H1 (cell line): ENCODE measurements at regions not wholly inside any gene's neighbourhood (a gene's known extent, or its start where the extent isn't known, plus 50 kb on each side); places are given as distances from the start of the nearest gene placed in this dataset.

ENCODE experiments used
- CTCF ChIA-PET: fragments of 300-600 bp; sonication (Branson Sonifier 250); formaldehyde crosslinking; loops from one replicate; lab custom pipeline; 2021; ENCODE audit not compliant: partially characterized antibody; lab: Charles Lee
- POLR2A ChIA-PET: fragments of 300-600 bp; sonication (Branson Sonifier 250); formaldehyde crosslinking; loops from one replicate; lab custom pipeline; 2021; ENCODE audit warnings: inconsistent platforms; ENCODE audit not compliant: partially characterized antibody; lab: Charles Lee
- DNase-seq, 2 experiments: peaks; one replicate each; pipeline versions ENCODE4 v3.0.0 to v3.0.0-alpha.2; 2010 to 2022; ENCODE audit warnings: low spot score in 2 of 2, low read depth in 1 of 2, mixed read lengths in 1 of 2
- FAIRE-seq: peaks from 2 replicates; lab custom pipeline; 2011; peaks lifted over from hg19 to GRCh38; lab: Jason Lieb, UNC
- H2AFZ ChIP-seq: 2 replicates; pipeline ENCODE4 v1.8.1; 2012; ENCODE audit warnings: low read length, inconsistent platforms
- H2AK5ac ChIP-seq: 2 replicates; pipeline ENCODE4 v1.6.1; 2013; ENCODE audit warnings: low read depth, low read length
- H2BK120ac ChIP-seq: replicated peaks from 2 replicates; pipeline ENCODE3; 2013; ENCODE audit warnings: low read depth, low read length, inconsistent platforms
- H2BK12ac ChIP-seq: 2 replicates; pipeline ENCODE4 v1.6.1; 2013; ENCODE audit warnings: low read depth, low read length
- H2BK15ac ChIP-seq: 2 replicates; pipeline ENCODE4 v1.6.1; 2013; ENCODE audit warnings: low read length
- H2BK20ac ChIP-seq: 2 replicates; pipeline ENCODE4 v1.6.1; 2013; ENCODE audit warnings: low read length
- H2BK5ac ChIP-seq: 2 replicates; pipeline ENCODE4 v1.6.1; 2013; ENCODE audit warnings: low read depth, low read length
- H3K14ac ChIP-seq: 2 replicates; pipeline ENCODE4 v1.6.1; 2013; ENCODE audit warnings: inconsistent platforms; ENCODE audit not compliant: insufficient read length
- H3K18ac ChIP-seq: 2 replicates; pipeline ENCODE4 v1.6.1; 2013; ENCODE audit warnings: low read length; ENCODE audit errors: extremely low read depth
- H3K23ac ChIP-seq: 2 replicates; pipeline ENCODE4 v1.6.1; 2013; ENCODE audit warnings: inconsistent platforms; ENCODE audit not compliant: insufficient read length
- H3K23me2 ChIP-seq: 2 replicates; pipeline ENCODE4 v1.6.1; 2013; ENCODE audit warnings: low read depth, low read length
- H3K27ac ChIP-seq: 2 replicates; pipeline ENCODE4 v1.6.1; 2011; ENCODE audit warnings: low read depth, low read length, inconsistent platforms
- H3K27me3 ChIP-seq, 4 experiments: replicated peaks in 1 of 4; 1 replicate in 1 of 4; 2 replicates in 3 of 4; pipeline versions ENCODE4 v1.6.1 to v1.8.1; 2011 to 2013; ENCODE audit warnings: low read length in 3 of 4, mild to moderate bottlenecking in 3 of 4, inconsistent platforms in 2 of 4, mixed read lengths in 2 of 4, moderate library complexity in 1 of 4; ENCODE audit not compliant: control insufficient read depth in 3 of 4, insufficient read depth in 3 of 4; ENCODE audit errors: extremely low read depth in 1 of 4
- H3K36me3 ChIP-seq, 4 experiments: 2 replicates each; pipeline versions ENCODE4 v1.6.1 to v1.8.1; 2011 to 2013; ENCODE audit warnings: mild to moderate bottlenecking in 4 of 4, low read length in 3 of 4, moderate library complexity in 2 of 4, control low read depth in 1 of 4, inconsistent platforms in 1 of 4; ENCODE audit not compliant: insufficient read depth in 4 of 4, control insufficient read depth in 2 of 4
- H3K4ac ChIP-seq: replicated peaks from 2 replicates; pipeline ENCODE3; 2013; ENCODE audit warnings: low read length, low read depth, mixed read lengths, inconsistent platforms; ENCODE audit not compliant: insufficient read length
- H3K4me1 ChIP-seq, 4 experiments: replicated peaks in 1 of 4; 1 replicate in 1 of 4; 2 replicates in 3 of 4; pipeline versions ENCODE4 v1.6.1 to v1.8.1; 2011 to 2013; ENCODE audit warnings: low read length in 3 of 4, inconsistent platforms in 2 of 4, mixed read lengths in 1 of 4; ENCODE audit not compliant: insufficient read depth in 4 of 4, control insufficient read depth in 3 of 4
- H3K4me2 ChIP-seq, 2 experiments: 2 replicates each; pipeline versions ENCODE4 v1.6.1 to v1.8.1; 2011 to 2013; ENCODE audit warnings: low read depth in 2 of 2, low read length in 2 of 2, control low read depth in 1 of 2, inconsistent platforms in 1 of 2, mild to moderate bottlenecking in 1 of 2; ENCODE audit not compliant: insufficient read depth in 1 of 2
- H3K4me3 ChIP-seq, 4 experiments: fragments of 200-600, 300-600 bp in 1 of 4; sonication (generic), shearing (Covaris generic), sonication (Bioruptor Twin) in 1 of 4; 2 replicates each; pipeline versions ENCODE4 v1.5.1 to v1.8.1; 2011 to 2016; ENCODE audit warnings: low read length in 4 of 4, low read depth in 3 of 4, control low read depth in 2 of 4, inconsistent platforms in 2 of 4, mild to moderate bottlenecking in 2 of 4, mixed read lengths in 1 of 4, moderate library complexity in 1 of 4; ENCODE audit not compliant: insufficient read depth in 2 of 4; ENCODE audit errors: extremely low read depth in 1 of 4
- H3K56ac ChIP-seq: replicated peaks from 2 replicates; pipeline ENCODE3; 2013; ENCODE audit warnings: low read depth, mild to moderate bottlenecking, mixed read lengths, low read length, inconsistent platforms; ENCODE audit not compliant: insufficient read length
- H3K79me1 ChIP-seq: 2 replicates; pipeline ENCODE4 v1.6.1; 2013; ENCODE audit warnings: low read depth, low read length, control low read depth
- H3K79me2 ChIP-seq, 2 experiments: 2 replicates each; pipeline versions ENCODE4 v1.6.1 to v1.8.1; 2012 to 2013; ENCODE audit warnings: low read length in 2 of 2, mild to moderate bottlenecking in 2 of 2, inconsistent platforms in 1 of 2; ENCODE audit not compliant: insufficient read depth in 2 of 2, control insufficient read depth in 1 of 2
- H3K9ac ChIP-seq, 4 experiments: replicated peaks in 1 of 4; 1 replicate in 1 of 4; 2 replicates in 3 of 4; pipeline versions ENCODE4 v1.6.1 to v1.8.1; 2011 to 2013; ENCODE audit warnings: low read depth in 3 of 4, low read length in 3 of 4, control low read depth in 2 of 4, mild to moderate bottlenecking in 2 of 4, moderate library complexity in 2 of 4, inconsistent platforms in 1 of 4; ENCODE audit errors: extremely low read depth in 1 of 4
- H3K9me3 ChIP-seq, 2 experiments: 2 replicates each; pipeline versions ENCODE4 v1.6.1 to v1.8.1; 2012 to 2013; ENCODE audit warnings: mild to moderate bottlenecking in 2 of 2, moderate library complexity in 2 of 2, control low read depth in 1 of 2, inconsistent platforms in 1 of 2, low read depth in 1 of 2, low read length in 1 of 2, mixed read lengths in 1 of 2; ENCODE audit not compliant: insufficient read depth in 2 of 2
- H4K20me1 ChIP-seq, 2 experiments: replicated peaks in 1 of 2; 2 replicates each; pipeline versions ENCODE3 to v1.8.1; 2011 to 2013; ENCODE audit warnings: inconsistent platforms in 2 of 2, low read length in 2 of 2, mild to moderate bottlenecking in 1 of 2; ENCODE audit not compliant: insufficient read depth in 2 of 2, control insufficient read depth in 1 of 2
- H4K5ac ChIP-seq: 2 replicates; pipeline ENCODE4 v1.6.1; 2013; ENCODE audit warnings: low read length, low read depth, mixed read lengths, inconsistent platforms; ENCODE audit not compliant: insufficient read length
- H4K8ac ChIP-seq: 2 replicates; pipeline ENCODE4 v1.8.0; 2013; ENCODE audit warnings: mild to moderate bottlenecking, moderate library complexity, low read length, inconsistent platforms; ENCODE audit not compliant: insufficient read depth; ENCODE audit errors: extremely low read depth
- H4K91ac ChIP-seq: replicated peaks from 2 replicates; pipeline ENCODE3; 2013; ENCODE audit warnings: low read length, mixed read lengths, inconsistent platforms; ENCODE audit not compliant: insufficient read length
- EGR1 ChIP-seq: IDR thresholded peaks from 2 replicates; pipeline ENCODE4 v1.6.1; 2011; ENCODE audit warnings: low read depth, low read length, borderline replicate concordance
- KDM1A ChIP-seq: fragments of 200-600, 300-600 bp; sonication (generic); IDR thresholded peaks from 2 replicates; pipeline ENCODE4 v1.7.1; 2016; ENCODE audit warnings: mild to moderate bottlenecking, low read length, borderline replicate concordance
- KDM5A ChIP-seq: fragments of 200-600 bp; IDR thresholded peaks from 2 replicates; pipeline ENCODE4 v1.7.1; 2012; ENCODE audit warnings: mild to moderate bottlenecking, low read length, inconsistent platforms, mixed read lengths
- NANOG ChIP-seq: IDR thresholded peaks from 2 replicates; pipeline ENCODE4 v1.6.1; 2011; ENCODE audit warnings: low read length, low read depth, mild to moderate bottlenecking, inconsistent platforms; ENCODE audit not compliant: insufficient read depth, poor library complexity, severe bottlenecking
- PHF8 ChIP-seq: fragments of 200-600 bp; sonication (generic); conservative IDR thresholded peaks from 2 replicates; pipeline ENCODE4 v1.7.1; 2012; ENCODE audit warnings: low read depth, mild to moderate bottlenecking, inconsistent platforms, low read length, moderate library complexity
- RAD21 ChIP-seq, 2 experiments: IDR thresholded peaks in 1 of 2; conservative IDR thresholded peaks in 1 of 2; 2 replicates each; pipeline ENCODE4 v1.6.1; 2011; ENCODE audit warnings: low read depth in 2 of 2, low read length in 2 of 2, improper control_type of control experiment in 1 of 2, inconsistent platforms in 1 of 2, mild to moderate bottlenecking in 1 of 2, moderate library complexity in 1 of 2
- RXRA ChIP-seq: IDR thresholded peaks from 2 replicates; pipeline ENCODE4 v1.6.1; 2011; ENCODE audit warnings: low read depth, mild to moderate bottlenecking, low read length, moderate library complexity; ENCODE audit not compliant: insufficient read depth
- TBP ChIP-seq: IDR thresholded peaks from 2 replicates; pipeline ENCODE4 v1.6.1; 2011; ENCODE audit warnings: low read depth, low read length, improper control_type of control experiment
- YY1 ChIP-seq: IDR thresholded peaks from 2 replicates; pipeline ENCODE4 v1.6.1; 2011; ENCODE audit warnings: low read depth, mild to moderate bottlenecking, low read length
- WGBS, 2 experiments: shearing (Covaris generic) in 1 of 2; methylation state at CpG; one replicate each; pipeline versions ENCODE4 v1.1.6 to v1.1.7; 2013 to 2015; ENCODE audit warnings: low lambda C conversion rate in 2 of 2, mixed read lengths in 2 of 2, inconsistent platforms in 1 of 2, low coverage in 1 of 2, missing lambda C conversion rate in 1 of 2; ENCODE audit not compliant: insufficient replicate concordance in 2 of 2, insufficient coverage in 1 of 2, insufficient read length in 1 of 2; ENCODE audit errors: extremely low coverage in 1 of 2, missing lambda C conversion rate in 1 of 2; 5-methylcytosine and 5-hydroxymethylcytosine counted together
- TF ChIP-seq, protein P1 (sequence below): IDR thresholded peaks from 2 replicates; pipeline ENCODE4 v1.6.1; 2012; ENCODE audit warnings: inconsistent platforms

- Histone ChIP-seq H3K9me3 (no peaks in the 10 kb centered on the region), H2BK20ac (no peak overlapping the region), H3K36me3 (no peaks in the 10 kb centered on the region)
- TF ChIP-seq RAD21 (IDR thresholded peaks at IDR 0.05 in 1 of 2, conservative IDR thresholded peaks at IDR 0.05 in 1 of 2; ENCODE audit: low read depth in 2 of 2, low read length in 2 of 2) (no peak), YY1 (peak; percentile 77), KDM5A (no peak), KDM1A (no peak), PHF8 (no peak), EGR1 (no peak), TBP (no peak), RXRA (no peak), NANOG (no peak)
- TF ChIP-seq, protein P1, sequence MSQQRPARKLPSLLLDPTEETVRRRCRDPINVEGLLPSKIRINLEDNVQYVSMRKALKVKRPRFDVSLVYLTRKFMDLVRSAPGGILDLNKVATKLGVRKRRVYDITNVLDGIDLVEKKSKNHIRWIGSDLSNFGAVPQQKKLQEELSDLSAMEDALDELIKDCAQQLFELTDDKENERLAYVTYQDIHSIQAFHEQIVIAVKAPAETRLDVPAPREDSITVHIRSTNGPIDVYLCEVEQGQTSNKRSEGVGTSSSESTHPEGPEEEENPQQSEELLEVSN, result peak; percentile 60; the same call in 1 of the 2 replicates
- TF ChIP-seq, all 59 proteins: peak for 2
- Histone ChIP-seq H3K56ac (no peak overlapping the region), H4K8ac (no peak overlapping the region), H4K91ac (no peak overlapping the region), H3K4me3 (no peak overlapping the region), H3K14ac (no peak overlapping the region), H2BK120ac (no peak overlapping the region), H3K4ac (no peak overlapping the region), H2AFZ (no peak overlapping the region), H3K27me3 (no peaks in the 10 kb centered on the region), H3K23me2 (no peaks in the 10 kb centered on the region), H3K4me1 (peaks cover 2 to 14% (median 6%) of the 10 kb centered on the region in 4 experiments; a peak in 4 of 7 replicates), H3K79me2 (no peaks in the 10 kb centered on the region), H3K27ac (no peak overlapping the region), H2AK5ac (no peak overlapping the region), H2BK15ac (no peak overlapping the region), H3K18ac (no peak overlapping the region), H3K9ac (no peak overlapping the region), H2BK12ac (no peak overlapping the region), H3K4me2 (no peak overlapping the region), H3K79me1 (no peaks in the 10 kb centered on the region), H3K23ac (no peak overlapping the region), H4K20me1 (no peaks in the 10 kb centered on the region), H2BK5ac (no peak overlapping the region), H4K5ac (no peak overlapping the region)
- ChIA-PET POLR2A (no interaction called here), CTCF (interaction anchor here (1.6 kb wide), 1 partner anchor 342 kb away, joined by 3 read pairs; no protein-coding TSS in a partner anchor)
- FAIRE-seq (no peak), DNase-seq (no peak)
- 92% methylated on average over 5 of the region's 5 CpGs; no CpG with 5 or more reads in 1 of the 2 experiments for WGBS, 2 experiments
Measured at GRCh38 chr16:13554643-13555042, 365.3 kb upstream of the ERCC4 start.
